DND-41 (cell line): ENCODE measurements at regions not wholly inside any gene's neighbourhood (a gene's known extent, or its start where the extent isn't known, plus 50 kb on each side); places are given as distances from the start of the nearest gene placed in this dataset.

Source experiments
- ATAC-seq: fragments of 200-7000 bp; cut with Tn5 transposase; 3 replicates; pipeline ENCODE4 v1.9.1; 2021; ENCODE audit warnings: low read depth; ENCODE audit not compliant: insufficient read depth
- DNase-seq: peaks from one replicate; pipeline ENCODE4 v3.0.0-alpha.2; 2020
- H2AFZ ChIP-seq: 2 replicates; pipeline ENCODE4 v1.6.0; 2012; ENCODE audit warnings: low read depth, low read length
- H3K27ac ChIP-seq: 2 replicates; pipeline ENCODE4 v1.5.1; 2012; ENCODE audit warnings: low read length, inconsistent platforms
- H3K27me3 ChIP-seq: fragments of 200-600 bp; sonication (generic); 2 replicates; pipeline ENCODE4 v1.6.0; 2012; ENCODE audit warnings: low read length, mild to moderate bottlenecking, inconsistent platforms; ENCODE audit not compliant: insufficient read depth, poor library complexity
- H3K36me3 ChIP-seq: 2 replicates; pipeline ENCODE4 v1.5.1; 2012; ENCODE audit warnings: low read length, inconsistent platforms; ENCODE audit not compliant: insufficient read depth
- H3K4me1 ChIP-seq: 2 replicates; pipeline ENCODE4 v1.5.1; 2012; ENCODE audit warnings: mild to moderate bottlenecking, low read length; ENCODE audit not compliant: insufficient read depth
- H3K4me2 ChIP-seq: 2 replicates; pipeline ENCODE4 v1.6.0; 2012; ENCODE audit warnings: mild to moderate bottlenecking, moderate library complexity, low read length, inconsistent platforms; ENCODE audit not compliant: insufficient read depth
- H3K4me3 ChIP-seq, 2 experiments: fragments of 200-600 bp in 1 of 2; shearing (Covaris generic) in 1 of 2; 2 replicates each; pipeline ENCODE4 v1.5.1; 2012 to 2016; ENCODE audit warnings: inconsistent platforms in 2 of 2, low read length in 2 of 2, mild to moderate bottlenecking in 2 of 2, low read depth in 1 of 2, moderate library complexity in 1 of 2
- H3K79me2 ChIP-seq: 2 replicates; pipeline ENCODE4 v1.6.0; 2012; ENCODE audit warnings: low read length, inconsistent platforms; ENCODE audit not compliant: insufficient read depth
- H3K9ac ChIP-seq: 2 replicates; pipeline ENCODE4 v1.6.0; 2012; ENCODE audit warnings: low read depth, mild to moderate bottlenecking, inconsistent platforms, low read length, moderate library complexity
- H3K9me3 ChIP-seq: 2 replicates; pipeline ENCODE4 v1.5.1; 2012; ENCODE audit warnings: low read length, moderate library complexity, mild to moderate bottlenecking, inconsistent platforms; ENCODE audit not compliant: insufficient read depth, severe bottlenecking
- H4K20me1 ChIP-seq: 2 replicates; pipeline ENCODE4 v1.6.0; 2012; ENCODE audit warnings: low read length; ENCODE audit not compliant: insufficient read depth
- CTCF ChIP-seq: IDR thresholded peaks from 2 replicates; pipeline ENCODE4 v1.5.1; 2012; ENCODE audit warnings: borderline replicate concordance, low read length, moderate library complexity, mild to moderate bottlenecking; ENCODE audit not compliant: poor library complexity, severe bottlenecking; ENCODE audit errors: extremely low read depth
- EZH2 ChIP-seq: IDR thresholded peaks from 3 replicates; pipeline ENCODE4 v1.6.1; 2012; ENCODE audit warnings: borderline replicate concordance, low read depth, mild to moderate bottlenecking, moderate library complexity, low read length, inconsistent platforms; ENCODE audit not compliant: severe bottlenecking

DNA sequence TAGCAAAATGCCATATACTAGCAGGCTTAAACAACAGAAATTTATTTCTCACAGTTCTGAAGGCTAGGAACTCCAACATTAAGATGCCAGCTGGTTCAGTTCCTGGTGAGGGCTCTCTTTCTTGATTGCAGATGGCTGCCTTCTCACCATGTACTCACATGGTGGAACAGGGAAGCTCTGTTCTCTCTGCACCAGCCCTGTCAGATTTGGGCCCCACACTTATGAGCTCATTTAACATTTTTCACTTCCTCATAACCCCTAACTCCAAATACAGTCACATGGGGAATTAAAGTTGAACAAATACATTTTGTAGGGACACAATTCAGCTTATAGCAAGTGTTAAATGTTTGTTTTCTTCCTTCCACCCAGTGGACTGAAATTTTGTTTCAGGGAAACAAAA lies 218.6 kb upstream of the TAC1 start:
- H3K4me3 ChIP-seq = no peak overlapping the region
- DNase-seq (no peak), ATAC-seq (no peak)
- no peaks in the 10 kb centered on the region for H3K9me3 ChIP-seq
- no peaks in the 10 kb centered on the region for H3K4me1 ChIP-seq
- no peak overlapping the region for H2AFZ ChIP-seq
- H3K4me2 ChIP-seq = no peak overlapping the region
- no peaks in the 10 kb centered on the region for H4K20me1 ChIP-seq
- no peak overlapping the region for H3K27ac ChIP-seq
- no peaks in the 10 kb centered on the region for H3K79me2 ChIP-seq
- no peaks in the 10 kb centered on the region for H3K27me3 ChIP-seq
- no peak overlapping the region for H3K9ac ChIP-seq
- no peaks in the 10 kb centered on the region for H3K36me3 ChIP-seq
- TF ChIP-seq EZH2 = no peak
- no peak for TF ChIP-seq CTCF

DNA sequence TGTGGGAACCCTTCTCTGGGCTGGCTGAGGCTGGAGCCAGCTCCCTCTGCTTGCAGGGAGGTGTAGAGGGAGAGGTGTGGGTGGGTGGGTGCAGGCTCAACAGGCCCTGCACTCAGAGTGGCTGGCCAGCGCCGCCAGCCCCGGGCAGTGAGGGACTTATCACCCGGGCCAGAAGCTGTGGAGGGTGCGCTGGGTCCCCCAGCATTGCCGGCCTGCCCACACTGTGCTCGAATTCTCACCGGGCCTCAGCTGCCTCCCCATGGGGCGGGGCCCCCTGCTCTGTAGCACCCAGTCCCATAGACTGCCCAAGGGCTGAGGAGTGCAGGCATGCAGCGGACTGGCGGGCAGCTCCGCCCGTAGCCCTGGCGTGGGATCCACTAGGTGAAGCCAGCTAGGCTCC lies 190.7 kb upstream of the TAC1 start:
- Histone ChIP-seq H4K20me1 (no peaks in the 10 kb centered on the region), H3K27ac (no peak overlapping the region), H3K4me2 (no peak overlapping the region), H3K4me1 (no peaks in the 10 kb centered on the region), H3K36me3 (no peaks in the 10 kb centered on the region), H3K79me2 (no peaks in the 10 kb centered on the region), H3K27me3 (no peaks in the 10 kb centered on the region), H2AFZ (no peak overlapping the region), H3K4me3 (no peak overlapping the region), H3K9ac (no peak overlapping the region), H3K9me3 (no peaks in the 10 kb centered on the region)
- TF ChIP-seq EZH2 (no peak), CTCF (no peak)
- DNase-seq = no peak
- ATAC-seq = no peak

GRCh38 chr7:97555857-97556421 lies 175.9 kb upstream of the TAC1 start:
- H4K20me1 ChIP-seq = no peaks in the 10 kb centered on the region
- no peak overlapping the region for H3K9ac ChIP-seq
- H3K27me3 ChIP-seq = no peaks in the 10 kb centered on the region
- ATAC-seq (no peak), DNase-seq (no peak)
- H3K4me3 ChIP-seq = no peak overlapping the region
- H2AFZ ChIP-seq = no peak overlapping the region
- H3K9me3 ChIP-seq = no peaks in the 10 kb centered on the region
- H3K27ac ChIP-seq = no peak overlapping the region
- no peak for TF ChIP-seq EZH2
- no peak for TF ChIP-seq CTCF
- H3K36me3 ChIP-seq = no peaks in the 10 kb centered on the region
- H3K4me1 ChIP-seq = no peaks in the 10 kb centered on the region
- no peak overlapping the region for H3K4me2 ChIP-seq
- no peaks in the 10 kb centered on the region for H3K79me2 ChIP-seq

- Histone ChIP-seq H3K4me3 (no peak overlapping the region), H3K27ac (no peak overlapping the region), H3K4me2 (no peak overlapping the region), H3K9me3 (no peaks in the 10 kb centered on the region), H4K20me1 (no peaks in the 10 kb centered on the region), H3K36me3 (no peaks in the 10 kb centered on the region), H3K4me1 (no peaks in the 10 kb centered on the region), H3K9ac (no peak overlapping the region), H3K27me3 (no peaks in the 10 kb centered on the region), H3K79me2 (no peaks in the 10 kb centered on the region), H2AFZ (no peak overlapping the region)
- DNase-seq = no peak
- TF ChIP-seq CTCF (no peak), EZH2 (no peak)
- ATAC-seq = no peak
These were observed 166.2 kb upstream of the TAC1 start for GRCh38 chr7:97565665-97566064.
